ENCODE measurements at regions not wholly inside any gene's neighbourhood (a gene's known extent, or its start where the extent isn't known, plus 50 kb on each side); places are given as distances from the start of the nearest gene placed in this dataset.

- Histone ChIP-seq H3K27me3 (replicated peaks in 1 of 2; ENCODE audit: control insufficient read depth in 2 of 2, insufficient read depth in 2 of 2, low read length in 1 of 2) (no peaks in the 10 kb centered on the region; a peak in 2 of 4 replicates), H3K79me2 (ENCODE audit: control insufficient read depth, insufficient read depth, low read length) (no peaks in the 10 kb centered on the region), H3K4me3 (no peak overlapping the region), H4K20me1 (ENCODE audit: control insufficient read depth, insufficient read depth) (no peaks in the 10 kb centered on the region), H3K4me1 (ENCODE audit: control insufficient read depth, insufficient read depth, low read length) (no peaks in the 10 kb centered on the region), H3K9me3 (replicated peaks; ENCODE audit: control insufficient read depth, insufficient read depth, low read length) (no peaks in the 10 kb centered on the region; the same call in 2 of the 3 replicates), H3K27ac (ENCODE audit: control insufficient read depth, insufficient read depth) (no peak overlapping the region), H3K4me2 (ENCODE audit: control insufficient read depth, insufficient read depth) (no peak overlapping the region), H3K9ac (ENCODE audit: control insufficient read depth, insufficient read depth, low read length) (no peak overlapping the region), H2AFZ (ENCODE audit: control insufficient read depth, low read depth, low read length) (no peak overlapping the region), H3K36me3 (ENCODE audit: control insufficient read depth in 2 of 2, insufficient read depth in 2 of 2, low read length in 1 of 2) (no peaks in the 10 kb centered on the region)
- ChIA-PET SMC1A (ENCODE audit: uncharacterized antibody, unreplicated experiment) (no interaction called here), CTCF (no interaction called here), RAD21 (ENCODE audit: unreplicated experiment) (no interaction called here), POLR2A (no interaction called here)
- WGBS (ENCODE audit: insufficient coverage, insufficient replicate concordance, low lambda C conversion rate, missing lambda C conversion rate): 25% methylated on average over 1 of the region's 1 CpG
- DNase-seq (ENCODE audit: low read depth, low spot score) (no peak), ATAC-seq (no peak), FAIRE-seq (no peak)
- intact Hi-C loops (cut with micrococcal nuclease; ENCODE audit: unreplicated experiment) (no loop called here), in situ Hi-C loops (cut with MboI) (no loop called here)
- TF ChIP-seq SREBF1 (IDR thresholded peaks at IDR 0.05; ENCODE audit: low read length) (no peak), MTA3 (IDR thresholded peaks at IDR 0.05; ENCODE audit: borderline replicate concordance, low read length) (no peak), ZBTB40 (IDR thresholded peaks at IDR 0.05; ENCODE audit: borderline replicate concordance) (no peak), HDAC6 (IDR thresholded peaks at IDR 0.05; ENCODE audit: unreplicated experiment) (no peak), PBX3 (IDR thresholded peaks at IDR 0.05; ENCODE audit: insufficient replicate concordance, low read depth, low read length) (no peak), NR2C2 (IDR thresholded peaks at IDR 0.05; ENCODE audit: borderline replicate concordance, control insufficient read depth, insufficient read length, low read depth) (no peak), EP300 (IDR thresholded peaks at IDR 0.05; ENCODE audit: borderline replicate concordance in 1 of 2, control insufficient read depth in 1 of 2, low read depth in 2 of 2, low read length in 2 of 2) (no peak), YBX1 (IDR thresholded peaks at IDR 0.05) (no peak), MYB (IDR thresholded peaks at IDR 0.05; ENCODE audit: borderline replicate concordance, low read depth, low read length) (no peak), TARDBP (IDR thresholded peaks at IDR 0.05; ENCODE audit: borderline replicate concordance) (no peak), ZNF217 (IDR thresholded peaks at IDR 0.05) (no peak), MXI1 (IDR thresholded peaks at IDR 0.05; ENCODE audit: low read depth, low read length) (no peak), HDAC2 (IDR thresholded peaks at IDR 0.05) (no peak), TAF1 (IDR thresholded peaks at IDR 0.05; ENCODE audit: borderline replicate concordance, low read depth, low read length) (no peak), NR2F1 (conservative IDR thresholded peaks at IDR 0.05) (no peak), TCF12 (IDR thresholded peaks at IDR 0.05; ENCODE audit: low read depth, low read length) (no peak), ZNF687 (IDR thresholded peaks at IDR 0.05) (no peak), JUNB (IDR thresholded peaks at IDR 0.05) (no peak)
- BruUV-seq (replicated peaks): no TSS peak
Observed at GRCh38 chr2:217028128-217028527, 168.3 kb upstream of the TNP1 start.

Measured in GM12878 (cell line).